Cardiac fibroblast (primary cell): ENCODE measurements at regions not wholly inside any gene's neighbourhood (a gene's known extent, or its start where the extent isn't known, plus 50 kb on each side); places are given as distances from the start of the nearest gene placed in this dataset.

ENCODE experiments used
- DNase-seq, 2 donors: peaks; one replicate each; pipeline versions ENCODE4 v3.0.0 to v3.0.0-alpha.2; 2010; ENCODE audit warnings: low read depth in 2 of 2
- H3K4me3 ChIP-seq, 2 donors: replicated peaks in 1 of 2; 1 replicate in 1 of 2; 2 replicates in 1 of 2; pipeline ENCODE4 v1.5.1; 2011; ENCODE audit warnings: low read depth in 2 of 2, low read length in 2 of 2, mild to moderate bottlenecking in 2 of 2, moderate library complexity in 1 of 2
- TF ChIP-seq, protein P1 (sequence below): IDR thresholded peaks from one replicate; pipeline ENCODE4 v1.5.1; 2011; ENCODE audit warnings: low read depth, mild to moderate bottlenecking, low read length, inconsistent platforms

DNA sequence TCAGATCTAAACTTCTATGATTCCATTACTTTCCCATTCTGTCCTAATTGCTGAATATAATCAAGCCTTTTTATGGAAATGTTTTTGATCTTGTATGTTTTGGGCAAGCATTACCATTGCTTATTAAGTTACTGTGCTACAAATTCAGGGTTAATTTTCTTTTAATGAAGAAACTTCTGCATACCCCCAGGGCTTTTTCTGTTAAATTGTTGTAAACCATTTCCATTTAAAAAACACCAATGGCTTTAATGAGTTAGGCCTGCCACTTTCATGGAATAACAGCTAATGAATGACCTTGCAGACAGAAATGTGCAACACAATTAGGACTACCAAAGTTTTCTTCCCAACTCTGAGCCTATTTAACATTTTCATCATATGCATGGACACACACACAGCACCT, 150.0 kb downstream of the DIPK2A start:
- H3K4me3 ChIP-seq, result no peak overlapping the region
- TF ChIP-seq, protein P1, sequence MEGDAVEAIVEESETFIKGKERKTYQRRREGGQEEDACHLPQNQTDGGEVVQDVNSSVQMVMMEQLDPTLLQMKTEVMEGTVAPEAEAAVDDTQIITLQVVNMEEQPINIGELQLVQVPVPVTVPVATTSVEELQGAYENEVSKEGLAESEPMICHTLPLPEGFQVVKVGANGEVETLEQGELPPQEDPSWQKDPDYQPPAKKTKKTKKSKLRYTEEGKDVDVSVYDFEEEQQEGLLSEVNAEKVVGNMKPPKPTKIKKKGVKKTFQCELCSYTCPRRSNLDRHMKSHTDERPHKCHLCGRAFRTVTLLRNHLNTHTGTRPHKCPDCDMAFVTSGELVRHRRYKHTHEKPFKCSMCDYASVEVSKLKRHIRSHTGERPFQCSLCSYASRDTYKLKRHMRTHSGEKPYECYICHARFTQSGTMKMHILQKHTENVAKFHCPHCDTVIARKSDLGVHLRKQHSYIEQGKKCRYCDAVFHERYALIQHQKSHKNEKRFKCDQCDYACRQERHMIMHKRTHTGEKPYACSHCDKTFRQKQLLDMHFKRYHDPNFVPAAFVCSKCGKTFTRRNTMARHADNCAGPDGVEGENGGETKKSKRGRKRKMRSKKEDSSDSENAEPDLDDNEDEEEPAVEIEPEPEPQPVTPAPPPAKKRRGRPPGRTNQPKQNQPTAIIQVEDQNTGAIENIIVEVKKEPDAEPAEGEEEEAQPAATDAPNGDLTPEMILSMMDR, result no peak
- no peak for DNase-seq

DNA sequence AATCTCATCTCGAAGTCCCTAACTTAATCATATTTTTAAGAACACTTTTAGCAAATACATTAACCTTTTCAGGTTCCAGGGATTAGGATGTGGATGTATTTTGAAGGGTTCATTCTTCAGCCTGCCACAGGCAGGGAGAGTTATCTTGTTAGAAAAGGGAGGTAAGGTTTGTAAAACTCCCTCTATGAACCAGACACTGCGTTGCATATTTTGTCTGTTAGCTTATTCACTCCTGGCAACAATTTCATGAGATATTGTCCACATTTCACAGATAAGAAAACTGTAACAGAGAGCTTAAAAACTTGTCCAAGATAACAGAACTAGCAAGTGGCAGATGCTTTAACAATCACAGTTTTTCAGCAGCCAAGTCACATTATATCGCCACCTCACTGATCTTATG, 155.4 kb downstream of the DIPK2A start:
- no peak overlapping the region for H3K4me3 ChIP-seq
- no peak for DNase-seq
- TF ChIP-seq, protein P1, result no peak

DNA sequence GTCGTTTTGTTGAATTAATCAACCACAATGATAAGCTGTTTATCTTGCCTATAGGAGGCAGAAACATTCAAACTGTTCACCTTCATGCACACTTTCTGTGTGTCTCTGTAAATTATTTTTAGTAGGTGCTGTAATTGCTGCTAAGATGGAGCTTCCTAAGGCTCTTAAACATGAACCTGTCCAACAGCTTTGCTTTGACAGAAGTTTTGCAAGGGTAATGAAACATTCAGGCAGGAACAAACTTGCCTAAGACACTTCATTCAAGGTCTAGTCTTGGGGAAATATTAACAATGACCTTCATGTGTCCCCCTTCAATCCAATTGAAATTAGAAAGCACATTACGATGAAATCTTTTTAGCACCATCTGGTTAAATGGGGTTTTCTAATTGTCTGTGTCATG, 156.1 kb downstream of the DIPK2A start:
- DNase-seq, result no peak
- H3K4me3 ChIP-seq, result no peak overlapping the region
- TF ChIP-seq, protein P1, result no peak

DNA sequence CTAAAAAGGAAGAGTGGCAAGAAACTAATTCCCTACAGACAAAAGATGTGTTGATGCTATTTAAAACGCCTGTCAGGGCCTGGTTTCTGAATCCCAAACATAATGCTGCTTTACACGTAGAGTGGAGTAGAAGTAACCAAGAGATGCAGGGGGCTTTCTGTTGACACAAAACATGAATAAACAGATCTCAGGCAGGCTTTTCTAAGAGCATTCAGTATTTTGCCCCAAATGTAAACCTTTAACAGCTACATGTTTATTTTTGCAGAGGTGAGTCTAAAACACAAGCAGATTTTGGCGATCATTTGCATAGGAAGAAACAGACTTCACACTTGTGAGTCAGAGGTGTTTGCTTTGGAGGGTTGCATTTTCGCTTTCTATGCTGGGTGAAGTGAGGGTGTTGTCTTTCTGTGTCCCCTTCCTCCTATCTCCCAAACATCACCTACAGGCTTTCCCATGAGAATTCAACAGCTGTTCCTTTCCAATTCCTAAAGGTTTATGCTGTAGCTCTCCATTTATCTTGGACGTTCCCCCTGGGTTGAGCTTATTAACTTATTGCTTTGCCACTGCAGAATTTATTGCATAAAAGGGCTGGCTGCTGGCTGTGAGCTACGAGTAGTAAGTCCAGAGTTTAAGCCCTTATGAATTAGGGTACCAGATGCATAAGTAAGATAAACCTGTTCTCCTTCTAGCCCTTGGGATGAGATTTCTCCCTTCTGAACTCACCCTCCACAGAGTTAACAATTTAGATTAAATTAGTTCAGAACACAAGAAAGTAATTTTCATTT, 156.7 kb downstream of the DIPK2A start:
- no peak overlapping the region for H3K4me3 ChIP-seq

DNA sequence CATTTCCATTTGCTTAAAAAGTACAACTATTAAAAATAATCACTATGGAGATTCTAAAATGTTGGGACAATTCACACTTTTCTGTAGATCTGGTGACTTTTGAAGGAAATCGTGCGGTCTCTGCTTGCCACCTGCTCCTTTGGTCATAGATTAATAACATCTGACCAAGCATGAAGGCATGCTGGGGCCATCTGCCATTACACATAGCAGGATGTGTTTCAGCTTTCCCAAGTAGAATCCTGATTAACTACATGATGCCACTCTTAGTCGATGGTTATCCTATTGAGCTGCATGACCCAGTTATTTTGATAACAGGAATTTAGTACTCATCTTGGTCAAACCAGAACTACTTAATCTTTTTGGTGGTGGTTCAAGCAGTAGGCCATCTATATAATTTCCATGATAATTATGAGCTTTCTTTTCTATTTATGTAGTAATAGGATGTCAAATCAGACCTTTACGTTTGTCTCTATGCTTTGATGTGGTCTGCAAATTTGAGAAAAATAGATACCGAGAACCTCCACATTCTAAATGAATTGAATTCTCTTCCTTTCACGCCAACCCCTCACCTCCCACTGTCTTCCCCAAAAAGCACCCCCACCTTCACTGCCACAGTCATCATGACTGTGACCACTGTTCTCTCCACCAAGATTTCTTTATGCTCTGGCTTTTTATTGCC, 158.1 kb downstream of the DIPK2A start:
- H3K4me3 ChIP-seq, result no peak overlapping the region
- no peak for DNase-seq
- TF ChIP-seq, protein P1, result no peak

More for the DNA sequence above, 156.7 kb downstream of the DIPK2A start:
- DNase-seq, result no peak
- TF ChIP-seq, protein P1, result no peak

DNA sequence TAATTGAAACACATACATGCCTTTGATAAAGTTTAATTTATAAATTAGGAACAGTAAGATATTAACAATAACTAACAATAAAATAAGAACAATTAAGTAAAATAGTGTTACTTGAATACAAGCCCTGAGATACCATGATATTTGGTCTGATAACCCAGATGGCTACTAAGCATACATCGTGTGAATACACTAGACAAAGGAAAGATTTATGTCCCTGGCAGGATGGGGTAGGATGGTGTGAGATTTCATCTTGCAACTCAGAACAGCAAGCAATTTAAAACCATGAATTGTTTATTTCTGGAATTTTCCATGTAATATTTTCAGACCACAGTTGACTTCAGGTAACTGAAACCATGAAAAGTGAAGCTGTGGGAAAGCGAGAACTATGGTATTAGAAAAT, 169.5 kb downstream of the DIPK2A start:
- no peak for DNase-seq
- TF ChIP-seq, protein P1, result no peak
- no peak overlapping the region for H3K4me3 ChIP-seq
